Astrocyte (in vitro differentiated cells and primary cell): ENCODE measurements at regions not wholly inside any gene's neighbourhood (a gene's known extent, or its start where the extent isn't known, plus 50 kb on each side); places are given as distances from the start of the nearest gene placed in this dataset.

Experiments
- EZH2 ChIP-seq: IDR thresholded peaks from 2 replicates; pipeline ENCODE4 v1.6.1; 2012; ENCODE audit warnings: mild to moderate bottlenecking, low read length, inconsistent platforms; ENCODE audit not compliant: insufficient read depth
- TF ChIP-seq, protein P1 (sequence below): IDR thresholded peaks from 2 replicates; pipeline ENCODE4 v1.5.1; 2011; ENCODE audit warnings: low read depth, mild to moderate bottlenecking, inconsistent platforms, low read length, moderate library complexity; ENCODE audit not compliant: insufficient read depth

DNA sequence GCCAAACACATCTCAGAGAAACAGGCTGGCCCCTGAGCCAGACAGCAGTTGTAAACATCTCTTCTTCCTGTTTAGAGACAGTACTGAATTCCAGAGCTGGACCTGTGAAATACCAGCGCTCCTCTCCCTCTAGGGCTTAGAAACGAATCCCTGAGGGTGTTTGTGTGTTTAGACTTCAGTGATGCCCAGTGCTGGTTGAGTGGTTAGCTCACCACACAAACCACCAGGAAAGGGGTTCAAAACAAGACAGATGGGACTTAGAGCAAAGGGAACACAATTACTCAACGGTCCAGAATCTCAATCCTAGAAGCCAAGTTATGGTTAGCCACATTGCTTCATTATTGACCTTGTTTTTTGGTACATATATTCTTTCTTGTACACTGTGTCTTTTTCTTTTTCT is 108.7 kb upstream of the TMEM170B start:
- TF ChIP-seq, protein P1, sequence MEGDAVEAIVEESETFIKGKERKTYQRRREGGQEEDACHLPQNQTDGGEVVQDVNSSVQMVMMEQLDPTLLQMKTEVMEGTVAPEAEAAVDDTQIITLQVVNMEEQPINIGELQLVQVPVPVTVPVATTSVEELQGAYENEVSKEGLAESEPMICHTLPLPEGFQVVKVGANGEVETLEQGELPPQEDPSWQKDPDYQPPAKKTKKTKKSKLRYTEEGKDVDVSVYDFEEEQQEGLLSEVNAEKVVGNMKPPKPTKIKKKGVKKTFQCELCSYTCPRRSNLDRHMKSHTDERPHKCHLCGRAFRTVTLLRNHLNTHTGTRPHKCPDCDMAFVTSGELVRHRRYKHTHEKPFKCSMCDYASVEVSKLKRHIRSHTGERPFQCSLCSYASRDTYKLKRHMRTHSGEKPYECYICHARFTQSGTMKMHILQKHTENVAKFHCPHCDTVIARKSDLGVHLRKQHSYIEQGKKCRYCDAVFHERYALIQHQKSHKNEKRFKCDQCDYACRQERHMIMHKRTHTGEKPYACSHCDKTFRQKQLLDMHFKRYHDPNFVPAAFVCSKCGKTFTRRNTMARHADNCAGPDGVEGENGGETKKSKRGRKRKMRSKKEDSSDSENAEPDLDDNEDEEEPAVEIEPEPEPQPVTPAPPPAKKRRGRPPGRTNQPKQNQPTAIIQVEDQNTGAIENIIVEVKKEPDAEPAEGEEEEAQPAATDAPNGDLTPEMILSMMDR: no peak
- no peak for TF ChIP-seq EZH2
